Suprapubic skin (tissue), 4 donors: ENCODE measurements at regions not wholly inside any gene's neighbourhood (a gene's known extent, or its start where the extent isn't known, plus 50 kb on each side); places are given as distances from the start of the nearest gene placed in this dataset.

Experiments used
- EP300 ChIP-seq: sonication (generic); formaldehyde crosslinking; IDR thresholded peaks from one replicate; pipeline ENCODE4 v1.6.1; 2017; ENCODE audit warnings: antibody characterized with exemption
- POLR2A ChIP-seq, 2 donors: fragments of 450-650 bp; IDR thresholded peaks; one replicate each; pipeline ENCODE4 v1.6.1; 2017; ENCODE audit warnings: antibody characterized with exemption in 2 of 2, mild to moderate bottlenecking in 2 of 2, moderate library complexity in 2 of 2
- POLR2AphosphoS5 ChIP-seq, 3 donors: sonication (generic); formaldehyde crosslinking; IDR thresholded peaks; one replicate each; pipeline ENCODE4 v1.6.1; 2017; ENCODE audit warnings: antibody characterized with exemption in 3 of 3
- TF ChIP-seq, protein P1 (sequence below), 2 donors: fragments of 200-600 bp in 1 of 2; fragments of 450-650 bp in 1 of 2; sonication (generic) in 1 of 2; IDR thresholded peaks; one replicate each; pipeline ENCODE4 v1.5.1; 2016 to 2019; ENCODE audit warnings: antibody characterized with exemption in 2 of 2, mild to moderate bottlenecking in 1 of 2, moderate library complexity in 1 of 2

GRCh38 chr4:158420782-158421181, 100.9 kb upstream of the RXFP1 start:
- TF ChIP-seq POLR2A (IDR thresholded peaks at IDR 0.05) = no peak
- TF ChIP-seq, protein P1, sequence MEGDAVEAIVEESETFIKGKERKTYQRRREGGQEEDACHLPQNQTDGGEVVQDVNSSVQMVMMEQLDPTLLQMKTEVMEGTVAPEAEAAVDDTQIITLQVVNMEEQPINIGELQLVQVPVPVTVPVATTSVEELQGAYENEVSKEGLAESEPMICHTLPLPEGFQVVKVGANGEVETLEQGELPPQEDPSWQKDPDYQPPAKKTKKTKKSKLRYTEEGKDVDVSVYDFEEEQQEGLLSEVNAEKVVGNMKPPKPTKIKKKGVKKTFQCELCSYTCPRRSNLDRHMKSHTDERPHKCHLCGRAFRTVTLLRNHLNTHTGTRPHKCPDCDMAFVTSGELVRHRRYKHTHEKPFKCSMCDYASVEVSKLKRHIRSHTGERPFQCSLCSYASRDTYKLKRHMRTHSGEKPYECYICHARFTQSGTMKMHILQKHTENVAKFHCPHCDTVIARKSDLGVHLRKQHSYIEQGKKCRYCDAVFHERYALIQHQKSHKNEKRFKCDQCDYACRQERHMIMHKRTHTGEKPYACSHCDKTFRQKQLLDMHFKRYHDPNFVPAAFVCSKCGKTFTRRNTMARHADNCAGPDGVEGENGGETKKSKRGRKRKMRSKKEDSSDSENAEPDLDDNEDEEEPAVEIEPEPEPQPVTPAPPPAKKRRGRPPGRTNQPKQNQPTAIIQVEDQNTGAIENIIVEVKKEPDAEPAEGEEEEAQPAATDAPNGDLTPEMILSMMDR (IDR thresholded peaks at IDR 0.05) = no peak
- no peak for TF ChIP-seq POLR2AphosphoS5 (IDR thresholded peaks at IDR 0.05)
- TF ChIP-seq EP300 = no peak
